Stimulated activated CD8-positive, alpha-beta memory T cell treated with anti-CD3 and anti-CD28 coated beads, Interleukin-7, amount 100 ng/mL, for 4 hours (primary cell): ENCODE measurements at regions not wholly inside any gene's neighbourhood (a gene's known extent, or its start where the extent isn't known, plus 50 kb on each side); places are given as distances from the start of the nearest gene placed in this dataset.

Source experiments
- DNase-seq, 2 donors: peaks; one replicate each; pipeline ENCODE4 v3.0.0-alpha.2; 2020; ENCODE audit warnings: low read depth in 2 of 2

DNA sequence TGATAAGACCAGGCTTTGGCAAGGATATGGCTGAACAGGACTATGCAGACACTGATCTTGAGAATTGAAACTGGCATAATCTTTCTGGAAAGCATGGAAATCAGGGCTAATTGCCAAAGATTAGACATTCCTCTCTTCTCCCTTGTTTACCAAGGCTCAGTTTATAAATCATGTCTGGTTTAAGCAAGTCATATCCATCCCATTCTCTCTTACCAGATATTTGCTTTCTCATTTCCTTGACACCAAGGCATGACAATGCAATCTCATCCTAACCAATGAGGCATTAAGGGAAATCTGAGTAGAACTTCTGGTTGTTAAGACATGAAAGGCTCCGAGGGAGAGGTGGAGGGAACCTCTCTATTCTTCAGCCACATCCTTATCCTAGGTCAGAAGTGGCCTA is 110.3 kb upstream of the CEP85L start:
- no peak for DNase-seq

DNA sequence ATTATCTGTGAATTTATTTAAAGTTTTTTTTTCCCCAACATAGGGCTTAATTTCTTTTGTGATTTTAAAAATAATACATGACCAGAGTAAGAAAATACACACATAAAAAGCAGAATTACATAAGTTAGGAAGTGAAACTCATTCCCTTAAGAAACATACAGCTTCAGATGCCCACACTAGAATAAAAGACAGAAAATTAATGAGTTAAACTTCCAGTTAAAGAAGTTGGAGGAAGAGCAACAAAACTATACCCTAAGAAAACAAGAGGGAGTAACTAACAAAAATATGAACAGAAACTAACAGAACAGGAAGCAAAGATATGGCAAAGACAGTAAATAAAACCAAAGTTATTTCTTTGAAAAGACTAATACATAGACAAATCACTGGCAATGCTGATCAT is 107.6 kb upstream of the CEP85L start:
- no peak for DNase-seq

DNA sequence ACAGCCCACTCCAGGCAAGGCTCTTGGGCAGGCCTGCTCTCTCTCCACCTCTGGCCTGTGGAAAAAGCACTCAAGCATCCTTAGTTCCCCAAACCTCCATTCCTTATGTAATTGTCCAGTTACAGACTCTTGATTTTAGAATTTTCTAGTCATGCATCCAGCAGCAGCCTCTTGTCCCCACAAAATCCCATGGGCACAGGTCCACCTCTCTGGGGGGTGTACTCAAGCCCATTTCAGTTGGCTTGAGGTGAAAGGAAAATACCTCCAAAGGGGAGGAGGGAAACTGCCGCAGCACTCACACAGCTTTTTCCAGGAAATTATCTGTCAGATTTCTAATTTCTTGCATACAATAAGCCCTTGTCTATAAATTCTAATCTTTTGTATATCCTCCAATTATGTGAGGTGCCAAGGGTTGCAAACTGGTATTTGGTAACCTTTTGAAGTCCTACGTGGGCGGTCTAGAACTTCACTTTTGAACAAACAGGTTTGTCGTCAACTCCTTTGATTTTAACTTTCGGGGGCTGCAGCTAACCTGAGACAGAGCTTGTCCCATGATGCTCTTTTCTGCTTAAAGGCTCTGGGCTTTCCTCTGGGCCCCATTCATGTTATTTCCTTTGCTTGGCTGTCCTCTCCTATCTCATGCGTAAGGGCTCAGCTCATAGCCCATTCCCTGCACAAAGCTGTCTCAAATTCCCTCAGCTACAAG is 104.7 kb upstream of the CEP85L start:
- DNase-seq = no peak

DNA sequence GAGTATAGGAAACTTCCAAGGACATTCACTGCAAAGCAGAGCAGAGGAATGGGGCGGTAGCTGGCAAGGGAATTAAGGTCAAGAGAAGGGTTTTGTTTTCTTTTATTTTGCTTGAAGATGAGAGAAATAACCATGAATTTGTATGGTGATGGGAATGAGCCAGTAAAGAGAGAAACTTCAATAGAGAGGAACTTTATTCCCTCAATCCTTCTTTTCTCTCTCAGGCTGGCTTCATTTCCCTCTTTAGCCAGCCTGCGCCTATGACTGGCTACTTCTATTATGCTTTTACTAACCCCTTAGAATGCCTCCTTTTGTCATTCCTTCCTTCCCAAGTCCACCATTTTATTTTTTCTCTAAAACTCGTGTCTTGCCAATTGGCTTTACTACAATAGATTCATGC is 101.4 kb upstream of the CEP85L start:
- no peak for DNase-seq

DNA sequence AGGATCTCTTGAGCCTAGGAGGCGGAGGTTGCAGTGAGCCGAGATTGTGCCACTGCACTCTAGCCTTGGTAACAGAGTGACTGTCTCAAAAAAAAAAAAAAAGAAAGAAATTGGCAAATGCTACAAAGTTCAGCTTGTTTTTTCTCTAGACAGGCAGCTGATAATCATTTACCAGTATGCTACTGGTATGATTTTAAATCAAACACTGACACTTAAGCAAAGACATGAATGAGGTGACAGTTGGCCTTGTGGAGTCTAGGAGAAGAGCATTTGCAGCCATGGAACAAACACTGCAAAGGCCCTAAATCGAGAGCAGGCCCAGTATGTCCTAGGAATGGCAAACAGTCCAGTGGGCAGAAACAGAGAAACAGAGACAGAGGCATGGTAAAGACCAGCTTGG is 99.7 kb upstream of the CEP85L start:
- DNase-seq = no peak

DNA sequence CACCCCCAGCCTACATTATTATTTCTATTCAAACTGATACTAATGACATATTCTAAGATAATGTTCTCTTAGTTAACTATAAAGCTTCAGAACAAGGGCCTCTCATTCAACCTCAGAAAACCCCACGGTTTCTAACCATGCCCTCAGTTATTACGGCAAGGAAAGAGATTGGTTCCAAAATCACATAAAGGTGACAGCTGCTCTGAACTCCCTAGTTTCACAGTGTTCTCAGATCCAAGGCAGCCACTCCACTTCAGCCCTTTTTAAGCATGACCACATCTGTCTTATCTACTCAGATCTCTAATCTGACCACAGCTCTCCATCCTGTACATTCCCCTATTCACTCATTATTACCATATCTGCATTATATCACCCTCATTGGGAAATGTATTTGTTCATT is 98.8 kb upstream of the CEP85L start:
- DNase-seq = no peak

DNA sequence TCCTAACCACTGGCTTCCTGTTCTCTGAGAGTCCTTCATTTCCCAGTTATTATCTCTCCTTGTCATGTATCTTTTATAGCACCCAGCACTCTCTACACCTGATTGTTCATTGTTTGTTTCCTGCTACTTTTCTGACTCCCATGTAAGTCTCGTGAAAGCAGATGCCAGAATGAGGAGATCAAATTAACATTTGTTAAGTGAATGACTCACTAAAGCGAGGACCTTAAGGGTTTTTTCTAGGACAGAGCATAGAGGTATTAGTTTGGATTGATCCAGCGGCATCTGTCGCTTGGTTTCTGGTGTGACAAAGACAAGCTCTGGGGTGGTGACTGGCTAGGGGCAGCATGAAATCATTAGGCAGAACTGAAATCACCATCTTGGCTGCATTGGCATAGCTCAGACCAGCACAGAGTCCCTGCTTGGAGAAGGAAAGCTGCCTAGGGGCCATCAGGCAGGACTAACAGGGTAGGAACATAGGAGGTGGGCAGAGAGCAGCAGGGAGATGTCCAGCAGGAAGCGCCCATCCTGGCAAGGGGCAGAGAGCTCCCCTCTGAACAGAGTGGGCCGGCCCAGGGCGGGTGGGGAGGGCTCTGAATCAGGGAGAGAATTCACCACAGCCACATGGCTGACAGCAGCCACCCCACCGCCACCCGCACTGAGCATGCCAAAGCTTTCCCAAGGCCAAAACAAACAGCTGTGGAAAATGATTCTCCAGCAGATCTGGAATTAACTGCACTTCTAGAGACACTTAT is 97.1 kb upstream of the CEP85L start:
- DNase-seq = no peak

DNA sequence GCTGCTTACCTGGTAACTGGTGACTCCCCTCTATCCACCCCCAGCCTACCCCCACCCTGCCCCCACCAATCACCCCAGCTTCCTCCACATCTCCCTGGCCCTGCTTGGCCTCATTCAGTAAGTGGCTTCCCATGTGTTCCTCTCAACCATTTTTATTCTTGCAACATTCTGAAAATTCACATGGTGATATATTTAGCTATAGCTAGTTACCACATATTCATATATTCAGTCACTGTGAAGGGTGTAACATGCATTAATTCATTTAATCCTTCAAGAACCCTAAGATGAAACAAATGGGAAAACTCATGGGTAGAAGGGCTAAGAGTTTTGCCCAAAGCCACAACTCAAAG is 95.4 kb upstream of the CEP85L start:
- DNase-seq = no peak

DNA sequence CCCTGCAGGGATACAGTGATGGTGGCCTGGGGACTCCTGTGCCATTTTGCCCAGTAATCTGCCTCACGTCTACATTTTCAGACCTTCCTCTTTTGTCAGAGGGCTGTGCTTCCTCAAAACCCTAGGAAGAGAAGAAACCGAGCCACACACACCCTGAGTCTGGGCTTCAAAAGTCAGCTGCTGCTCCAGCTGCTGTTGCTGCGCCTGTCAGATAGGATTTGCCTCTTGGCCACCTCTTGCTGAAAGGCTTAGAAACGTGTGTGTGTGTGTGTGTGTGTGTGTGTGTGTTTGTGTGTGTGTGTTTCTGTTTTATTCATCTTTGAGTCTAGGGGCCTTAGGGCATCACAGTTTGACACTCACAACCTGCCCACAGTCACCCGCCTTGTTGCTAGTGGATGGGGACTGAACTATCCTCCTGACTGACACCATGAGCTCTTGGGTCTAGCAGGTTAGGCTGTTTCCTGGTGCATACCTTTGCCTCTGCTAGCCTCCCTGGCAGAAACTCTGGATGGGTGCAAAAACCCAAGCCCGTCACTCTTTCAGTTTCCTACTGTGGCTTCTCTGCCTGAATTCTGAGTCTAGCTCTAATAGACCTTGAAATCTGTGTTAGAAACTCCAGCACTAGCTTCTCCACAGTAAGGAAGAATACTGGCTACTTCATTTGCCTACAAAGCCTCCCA is 94.9 kb upstream of the CEP85L start:
- no peak for DNase-seq

DNA sequence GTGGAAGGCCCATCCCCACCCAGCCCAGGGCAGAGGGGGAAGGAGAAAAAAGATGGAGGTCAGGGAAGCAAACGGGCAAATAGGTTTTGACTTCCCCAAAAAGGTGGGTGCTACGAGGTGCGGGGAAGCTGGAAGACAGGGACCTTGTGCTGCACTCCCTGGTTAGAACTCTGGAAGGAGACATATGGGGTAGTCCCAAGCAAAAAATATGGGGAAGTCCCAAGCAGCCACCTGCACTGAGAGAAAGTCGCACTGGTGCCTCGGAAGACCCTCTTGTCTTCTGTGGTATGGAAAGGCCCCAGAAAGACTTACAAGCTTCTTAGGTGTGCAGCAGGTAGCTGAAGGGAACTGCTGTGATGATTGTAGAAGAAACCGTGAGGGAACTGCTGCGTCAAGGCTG is 93.8 kb upstream of the CEP85L start:
- DNase-seq = no peak

DNA sequence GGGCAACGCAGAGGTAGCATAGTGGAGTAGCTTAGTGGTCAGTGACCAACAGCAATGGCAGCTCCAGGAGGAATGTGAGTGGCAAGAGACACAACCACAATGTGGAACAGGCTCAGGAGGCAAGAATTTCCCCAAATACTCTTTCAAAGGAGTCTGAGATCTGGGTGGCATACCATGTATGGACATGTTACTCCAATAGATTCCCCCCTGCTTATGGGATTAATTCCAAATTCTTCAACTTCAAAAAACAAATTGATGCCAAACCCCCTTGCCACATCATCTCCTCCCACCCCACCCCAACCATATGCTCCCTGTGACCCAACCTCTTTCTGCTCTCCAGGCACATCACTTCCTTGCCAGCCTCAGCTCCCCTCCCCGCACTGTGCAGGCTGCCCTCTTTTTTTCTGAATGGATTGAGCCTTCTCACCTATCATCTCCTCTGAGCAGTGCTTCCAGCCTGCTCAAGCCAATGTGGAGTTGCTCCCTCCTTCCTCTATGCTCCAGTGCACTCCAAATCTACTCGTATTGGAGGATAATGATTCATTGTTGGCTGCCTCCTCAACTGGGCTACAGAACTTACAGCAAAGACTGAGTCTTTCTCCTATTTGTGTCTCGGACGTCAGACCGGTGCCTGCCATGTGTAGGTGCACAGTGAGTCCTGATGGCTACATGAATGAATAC is 93.0 kb upstream of the CEP85L start:
- no peak for DNase-seq

DNA sequence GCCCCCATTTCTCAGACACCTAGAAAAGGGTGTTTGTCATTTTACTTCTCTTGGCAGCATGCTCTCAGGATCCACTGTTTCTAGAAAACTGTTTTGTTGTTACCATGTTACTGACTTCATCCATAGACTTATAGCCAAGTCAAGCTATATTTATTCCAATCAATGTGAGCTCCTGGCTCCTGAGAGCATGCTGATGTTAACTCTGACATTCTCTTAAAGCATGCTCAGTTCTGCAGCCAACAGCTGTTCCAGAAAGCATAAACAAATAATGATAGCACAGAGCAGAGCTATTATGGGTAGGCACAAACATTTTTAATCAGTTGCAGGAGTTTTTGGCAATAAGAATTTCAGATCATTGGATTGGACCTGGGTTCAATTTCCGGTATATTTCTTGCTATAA is 92.4 kb upstream of the CEP85L start:
- DNase-seq = no peak

DNA sequence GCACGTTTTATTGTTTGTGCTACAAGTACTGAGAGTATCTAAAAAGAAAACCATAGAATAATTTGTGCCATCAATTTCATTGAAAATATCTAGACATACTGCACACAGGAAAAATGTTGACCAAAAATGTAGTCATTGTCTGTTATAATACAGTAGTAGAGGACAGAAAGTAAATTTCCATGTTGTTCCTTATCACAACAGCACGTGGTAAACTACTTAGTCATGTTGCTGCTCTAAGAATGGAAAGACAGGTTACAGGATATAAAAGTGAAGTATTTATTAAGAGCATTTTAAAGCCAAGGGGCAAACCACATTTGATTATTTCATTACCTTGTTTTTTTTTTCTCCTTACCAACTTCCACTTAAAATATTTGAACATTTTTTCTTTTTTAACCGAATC is 89.0 kb upstream of the CEP85L start:
- DNase-seq = no peak

DNA sequence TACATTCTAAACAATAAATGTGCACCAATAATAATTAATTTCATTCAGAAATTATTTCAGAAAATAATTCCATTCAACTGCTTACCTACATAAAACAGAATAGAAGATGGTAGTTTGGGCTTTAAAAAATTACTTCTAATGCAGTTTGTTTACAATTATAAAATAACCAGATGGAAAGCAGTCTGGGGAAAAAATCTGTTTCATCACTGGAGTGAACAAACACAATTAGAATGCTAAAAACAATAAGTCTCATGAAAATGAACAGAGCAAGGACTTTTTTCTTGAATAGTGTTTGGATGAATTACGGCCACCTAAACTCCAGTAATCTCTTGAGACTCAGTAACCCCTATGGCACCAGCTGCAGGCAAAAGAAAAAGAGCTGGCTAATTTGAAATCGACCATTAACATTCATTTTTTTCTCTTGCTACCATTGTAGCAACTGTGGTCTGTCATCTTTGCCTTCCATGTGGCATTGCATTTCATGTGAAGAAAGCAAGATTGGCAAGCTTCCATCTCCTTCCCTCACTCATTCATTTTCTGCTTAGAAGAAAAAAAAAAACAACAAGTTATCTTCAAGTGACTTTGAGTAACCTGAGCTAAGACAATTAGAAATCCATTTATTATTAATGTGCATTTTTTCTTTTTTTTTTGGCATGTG is 88.4 kb upstream of the CEP85L start:
- DNase-seq = no peak

DNA sequence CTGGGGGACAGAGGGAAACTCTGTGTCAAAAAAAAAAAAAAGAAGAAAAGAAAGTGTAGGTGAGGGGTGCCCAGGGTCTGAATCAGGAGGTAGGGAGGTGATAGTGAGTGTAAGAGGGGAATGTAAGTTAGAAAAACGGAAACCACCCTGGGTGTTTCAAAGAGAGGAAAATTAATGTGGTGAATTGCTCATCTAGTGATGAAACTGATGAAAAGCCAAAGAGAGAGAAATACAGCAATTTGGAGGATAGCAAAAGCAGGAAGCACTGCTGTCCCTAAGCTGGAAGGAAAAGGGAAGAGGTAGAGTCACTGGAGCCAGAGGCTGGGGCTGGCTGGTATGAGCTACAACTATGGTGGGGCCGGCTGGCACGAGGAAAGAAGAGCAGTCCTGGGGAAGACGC is 85.0 kb upstream of the CEP85L start:
- DNase-seq = no peak

DNA sequence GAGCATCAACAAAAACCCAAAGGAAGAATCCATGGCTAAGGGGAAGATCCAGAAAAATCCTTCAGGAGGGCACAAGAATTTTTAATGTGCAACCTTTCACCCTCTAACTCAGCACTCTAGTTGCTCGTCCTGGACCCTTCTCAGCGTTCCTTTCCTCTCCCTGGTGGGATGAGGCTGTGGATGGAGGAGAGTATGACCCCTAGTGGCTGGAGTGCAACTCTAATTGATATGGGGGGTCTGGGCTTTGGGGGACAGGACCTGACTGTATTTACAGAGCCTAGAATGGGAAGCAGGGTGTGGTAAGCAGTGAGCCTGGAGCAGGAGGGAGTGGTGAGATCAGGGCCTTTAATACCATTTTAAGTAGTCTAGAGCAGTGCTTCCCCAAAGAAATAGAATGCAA is 83.9 kb upstream of the CEP85L start:
- DNase-seq = no peak

DNA sequence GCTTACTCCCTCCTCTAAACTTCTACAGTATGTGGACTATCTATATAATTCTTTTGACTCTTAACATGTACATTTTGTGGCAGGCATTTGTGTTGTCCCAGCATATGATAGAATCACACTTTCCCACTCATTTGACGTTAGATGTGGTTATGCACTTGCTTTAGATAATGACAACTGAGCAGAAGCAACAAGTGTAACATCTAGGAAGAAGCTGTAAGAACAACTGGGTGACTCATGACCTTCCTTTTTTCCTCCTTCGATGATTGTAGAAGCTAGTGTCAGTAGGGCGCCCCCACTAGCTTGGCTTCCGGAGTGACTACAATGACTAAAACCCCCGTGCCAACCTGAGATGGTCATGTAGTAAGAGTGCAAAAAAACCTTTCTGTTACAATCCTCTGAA is 74.6 kb upstream of the CEP85L start:
- DNase-seq = peak; percentile 75 to 80

DNA sequence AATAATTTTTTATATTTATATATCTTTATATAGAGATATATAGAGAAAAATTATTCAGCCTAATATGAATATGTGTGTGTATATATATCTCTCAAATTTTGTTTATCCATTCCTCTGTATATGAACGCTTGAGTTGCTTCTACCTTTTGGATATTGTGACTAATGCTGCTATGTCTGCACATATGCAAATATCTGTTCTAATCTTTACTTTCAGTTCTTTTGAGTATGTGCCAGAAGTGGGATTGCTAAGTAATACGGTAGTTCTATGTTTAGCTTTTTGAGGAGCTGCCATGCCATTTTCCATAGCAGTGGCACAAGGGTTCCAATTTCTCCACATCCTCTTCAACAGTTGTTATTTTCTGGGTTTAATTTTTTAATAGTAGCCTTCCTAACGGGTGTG is 72.8 kb upstream of the CEP85L start:
- DNase-seq = no peak

DNA sequence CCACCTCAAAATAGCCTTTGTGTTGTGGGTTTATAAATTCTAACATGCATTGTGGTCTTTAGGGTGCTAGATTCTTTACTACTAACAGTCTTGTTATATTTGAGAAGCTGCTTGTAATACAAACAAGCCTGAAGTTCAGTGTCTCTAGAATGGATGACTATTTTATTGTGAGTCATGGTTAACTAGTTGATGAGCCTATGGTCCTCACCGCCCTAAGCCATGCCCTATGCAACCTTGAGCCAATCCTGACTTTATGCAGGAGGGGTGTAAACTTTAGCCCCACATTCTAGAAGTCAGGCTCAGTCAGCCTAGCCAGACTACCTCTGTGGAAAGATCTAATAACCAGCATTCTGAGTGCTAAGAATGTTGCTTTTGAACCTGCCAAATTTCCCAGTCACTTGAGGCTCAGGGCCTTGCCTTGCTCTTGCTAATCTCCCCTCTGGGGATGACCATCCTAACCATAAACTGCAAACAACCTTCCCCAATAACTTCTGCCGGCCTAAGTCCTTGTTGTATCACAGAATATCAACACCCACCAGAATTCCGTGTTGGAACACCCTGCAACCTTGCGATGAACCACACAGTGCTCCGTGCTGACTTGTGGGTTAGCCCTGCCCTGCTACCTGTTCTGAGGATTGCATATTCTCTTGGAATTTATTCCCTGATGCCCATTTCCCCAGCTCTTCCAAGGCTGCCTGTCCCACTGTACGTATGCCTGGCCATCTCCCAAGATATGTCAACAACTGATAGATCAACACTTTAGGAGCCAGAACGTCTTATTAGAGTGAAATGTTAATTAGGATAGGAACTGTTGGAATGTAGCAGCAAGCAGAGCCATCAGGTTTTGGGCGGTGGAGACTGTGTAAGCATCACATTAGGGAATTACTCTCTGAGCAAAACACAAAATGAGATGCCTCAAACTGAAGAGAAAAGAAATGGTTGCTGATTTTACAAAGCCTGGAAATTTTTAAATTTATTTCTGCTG is 71.7 kb upstream of the CEP85L start:
- DNase-seq = no peak

DNA sequence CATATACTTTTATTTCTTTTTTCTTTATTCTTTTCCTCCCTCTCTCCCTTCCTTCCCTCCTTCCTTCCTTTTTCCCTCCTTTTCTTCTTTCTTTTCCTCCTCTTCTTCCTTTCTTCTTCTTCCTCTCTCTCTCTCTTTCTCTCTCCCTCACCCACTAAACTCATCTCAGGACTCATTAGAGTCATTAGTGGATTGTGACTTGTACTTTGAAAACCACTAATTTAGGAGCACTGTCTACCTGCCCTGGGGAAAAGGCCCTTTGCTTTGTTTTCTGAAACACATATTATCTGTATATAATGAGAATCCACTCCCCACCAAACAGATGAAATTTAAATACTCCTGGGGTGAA is 68.7 kb upstream of the CEP85L start:
- no peak for DNase-seq
